Fibroblast of lung (primary cell): ENCODE measurements at regions not wholly inside any gene's neighbourhood (a gene's known extent, or its start where the extent isn't known, plus 50 kb on each side); places are given as distances from the start of the nearest gene placed in this dataset.

ENCODE experiments used
- CTCF ChIP-seq, 2 donors: IDR thresholded peaks in 1 of 2; conservative IDR thresholded peaks in 1 of 2; 1 replicate in 1 of 2; 2 replicates in 1 of 2; pipeline ENCODE4 v1.5.1; 2011 to 2012; ENCODE audit warnings: low read length in 2 of 2, control low read depth in 1 of 2, inconsistent platforms in 1 of 2, low read depth in 1 of 2, mild to moderate bottlenecking in 1 of 2
- EZH2 ChIP-seq: IDR thresholded peaks from 2 replicates; pipeline ENCODE4 v1.5.1; 2012; ENCODE audit warnings: low read length, control low read depth, mild to moderate bottlenecking; ENCODE audit errors: missing control alignments

GRCh38 chr13:44692173-44692713, 116.1 kb upstream of the TSC22D1 start:
- TF ChIP-seq CTCF (conservative IDR thresholded peaks at IDR 0.05 in 1 of 2, IDR thresholded peaks at IDR 0.05 in 1 of 2; ENCODE audit: low read depth in 1 of 2, low read length in 2 of 2): no peak
- no peak for TF ChIP-seq EZH2
